ENCODE measurements at regions not wholly inside any gene's neighbourhood (a gene's known extent, or its start where the extent isn't known, plus 50 kb on each side); places are given as distances from the start of the nearest gene placed in this dataset.

DNA sequence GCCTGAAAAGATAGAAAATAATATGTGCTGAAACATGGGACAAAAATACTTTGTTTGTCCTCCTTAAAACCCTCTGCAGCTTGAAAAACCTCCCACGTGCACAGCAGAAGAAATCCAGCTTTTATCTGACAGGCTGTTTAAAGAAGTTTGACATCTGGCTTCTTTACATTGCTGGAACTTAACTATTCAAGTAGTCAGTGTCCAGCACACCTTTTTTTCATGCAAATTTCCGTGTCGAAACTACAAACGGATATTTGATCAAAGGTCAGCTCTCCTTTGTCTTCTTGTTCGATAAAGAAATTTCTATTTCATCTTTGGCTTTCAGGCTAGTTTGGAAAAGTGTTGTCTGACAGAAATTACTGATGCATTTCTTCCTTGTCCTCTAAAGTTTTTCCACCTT, 66.8 kb upstream of the KBTBD8 start:
- ChIA-PET POLR2A (no interaction called here), CTCF (ENCODE audit: low intra/inter-chr PET ratio) (no interaction called here)
- Histone ChIP-seq H3K27me3 (ENCODE audit: control insufficient read depth in 2 of 2, insufficient read depth in 2 of 2, low read length in 2 of 2) (peaks cover 0 to 6% of the 10 kb centered on the region in 2 experiments; a peak in 1 of 5 replicates), H3K79me2 (ENCODE audit: control insufficient read depth, insufficient read depth, low read length) (no peaks in the 10 kb centered on the region), H3K4me1 (replicated peaks in 1 of 2; ENCODE audit: control insufficient read depth in 2 of 2, insufficient read depth in 2 of 2, low read length in 2 of 2) (no peaks in the 10 kb centered on the region), H4K20me1 (replicated peaks; ENCODE audit: control insufficient read depth, insufficient read depth, low read length) (no peaks in the 10 kb centered on the region), H3K9me3 (replicated peaks; ENCODE audit: control insufficient read depth, insufficient read depth, low read depth, low read length) (no peaks in the 10 kb centered on the region), H3K9me1 (ENCODE audit: control insufficient read depth, insufficient read depth, low read length) (no peaks in the 10 kb centered on the region), H2AFZ (ENCODE audit: low read depth, low read length) (no peak overlapping the region), H3K27ac (ENCODE audit: extremely low read depth, low read depth, low read length) (no peak overlapping the region), H3K4me3 (no peak overlapping the region), H3K4me2 (ENCODE audit: insufficient read depth, low read length) (no peak overlapping the region), H3K9ac (ENCODE audit: insufficient read depth in 1 of 2, low read depth in 2 of 2, low read length in 2 of 2) (no peak overlapping the region), H3K36me3 (ENCODE audit: control insufficient read depth, insufficient read depth, low read length) (no peaks in the 10 kb centered on the region)
- WGBS (ENCODE audit: insufficient coverage, low coverage, missing lambda C conversion rate), result 2% methylated on average over 5 of the region's 5 CpGs
- intact Hi-C loops (cut with micrococcal nuclease) (no loop called here), in situ Hi-C loops (cut with MboI) (loop anchor here (25.0 kb wide), 2 partner anchors 856 to 1956 kb away; no protein-coding TSS in a partner anchor)
- BruUV-seq (replicated peaks), result no TSS peak
- DNase-seq (ENCODE audit: extremely low read depth in 1 of 4, low spot score in 3 of 4) (no peak), FAIRE-seq (no peak), ATAC-seq (no peak)
- no peak for TF ChIP-seq ZC3H11A (IDR thresholded peaks at IDR 0.05; ENCODE audit: low read depth, low read length)
- TF ChIP-seq ZNF778 (CRISPR knock-in tag; IDR thresholded peaks at IDR 0.05), result no peak
- TF ChIP-seq, protein P1, sequence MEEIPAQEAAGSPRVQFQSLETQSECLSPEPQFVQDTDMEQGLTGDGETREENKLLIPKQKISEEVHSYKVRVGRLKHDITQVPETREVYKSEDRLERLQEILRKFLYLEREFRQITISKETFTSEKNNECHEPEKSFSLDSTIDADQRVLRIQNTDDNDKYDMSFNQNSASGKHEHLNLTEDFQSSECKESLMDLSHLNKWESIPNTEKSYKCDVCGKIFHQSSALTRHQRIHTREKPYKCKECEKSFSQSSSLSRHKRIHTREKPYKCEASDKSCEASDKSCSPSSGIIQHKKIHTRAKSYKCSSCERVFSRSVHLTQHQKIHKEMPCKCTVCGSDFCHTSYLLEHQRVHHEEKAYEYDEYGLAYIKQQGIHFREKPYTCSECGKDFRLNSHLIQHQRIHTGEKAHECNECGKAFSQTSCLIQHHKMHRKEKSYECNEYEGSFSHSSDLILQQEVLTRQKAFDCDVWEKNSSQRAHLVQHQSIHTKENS (CRISPR knock-in tag; IDR thresholded peaks at IDR 0.05), result no peak
- no peak for TF ChIP-seq ZKSCAN1 (IDR thresholded peaks at IDR 0.05; ENCODE audit: low read depth, low read length)
- no peak for TF ChIP-seq CAMTA2 (CRISPR knock-in tag; conservative IDR thresholded peaks at IDR 0.05)

DNA sequence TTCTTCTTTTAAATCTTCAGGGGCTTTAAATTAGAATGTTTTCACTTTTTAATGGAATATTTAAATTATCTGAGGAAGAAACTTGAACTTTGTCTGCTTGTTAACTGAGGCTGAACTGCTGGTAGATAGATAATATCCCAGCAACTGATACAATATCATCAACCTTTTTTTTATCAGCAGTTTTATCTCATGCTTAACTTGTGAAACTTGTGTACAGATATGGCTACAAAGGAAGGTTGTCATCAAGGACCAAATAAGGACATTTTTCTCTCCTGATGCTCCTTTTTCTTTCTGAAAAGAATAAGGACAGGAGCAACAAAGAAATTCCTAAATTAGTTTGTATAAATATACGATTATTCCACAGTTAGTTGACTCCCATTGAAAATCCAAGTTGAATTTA, 66.4 kb upstream of the KBTBD8 start:
- Histone ChIP-seq H3K27me3 (ENCODE audit: control insufficient read depth in 2 of 2, insufficient read depth in 2 of 2, low read length in 2 of 2) (peaks cover 0 to 6% of the 10 kb centered on the region in 2 experiments; a peak in 1 of 5 replicates), H3K9me1 (ENCODE audit: control insufficient read depth, insufficient read depth, low read length) (no peaks in the 10 kb centered on the region), H3K4me2 (ENCODE audit: insufficient read depth, low read length) (no peak overlapping the region), H2AFZ (ENCODE audit: low read depth, low read length) (no peak overlapping the region), H3K9me3 (replicated peaks; ENCODE audit: control insufficient read depth, insufficient read depth, low read depth, low read length) (no peaks in the 10 kb centered on the region), H3K4me3 (no peak overlapping the region), H3K9ac (ENCODE audit: insufficient read depth in 1 of 2, low read depth in 2 of 2, low read length in 2 of 2) (no peak overlapping the region), H3K4me1 (replicated peaks in 1 of 2; ENCODE audit: control insufficient read depth in 2 of 2, insufficient read depth in 2 of 2, low read length in 2 of 2) (no peaks in the 10 kb centered on the region), H3K27ac (ENCODE audit: extremely low read depth, low read depth, low read length) (no peak overlapping the region), H3K36me3 (ENCODE audit: control insufficient read depth, insufficient read depth, low read length) (no peaks in the 10 kb centered on the region), H3K79me2 (ENCODE audit: control insufficient read depth, insufficient read depth, low read length) (no peaks in the 10 kb centered on the region), H4K20me1 (replicated peaks; ENCODE audit: control insufficient read depth, insufficient read depth, low read length) (no peaks in the 10 kb centered on the region)
- CTCF ChIA-PET (ENCODE audit: low intra/inter-chr PET ratio), result no interaction called here
- ATAC-seq (no peak), DNase-seq (ENCODE audit: extremely low read depth in 1 of 4, low spot score in 3 of 4) (no peak), FAIRE-seq (no peak)
- 0% methylated on average over 1 of the region's 1 CpG for WGBS (ENCODE audit: insufficient coverage, low coverage, missing lambda C conversion rate)
- POLR2A ChIA-PET, result no interaction called here
- intact Hi-C loops (cut with micrococcal nuclease) (no loop called here), in situ Hi-C loops (cut with MboI) (loop anchor here (25.0 kb wide), 2 partner anchors 856 to 1956 kb away; no protein-coding TSS in a partner anchor)
- BruUV-seq (replicated peaks), result no TSS peak
- TF ChIP-seq HDAC2 (IDR thresholded peaks at IDR 0.05) (no peak), DEAF1 (CRISPR knock-in tag; IDR thresholded peaks at IDR 0.05) (no peak), SRSF9 (IDR thresholded peaks at IDR 0.05; ENCODE audit: borderline replicate concordance, low read depth, low read length) (no peak), TCF7 (IDR thresholded peaks at IDR 0.05; ENCODE audit: borderline replicate concordance) (no peak), ETV6 (IDR thresholded peaks at IDR 0.05; ENCODE audit: borderline replicate concordance in 1 of 2, low read depth in 2 of 2, low read length in 1 of 2) (no peak), ETV6 (CRISPR knock-in tag; IDR thresholded peaks at IDR 0.05; ENCODE audit: borderline replicate concordance) (no peak), ATF3 (IDR thresholded peaks at IDR 0.05) (no peak), ATF3 (CRISPR knock-in tag; conservative IDR thresholded peaks at IDR 0.05) (no peak)
